Liver (tissue), 3 donors: ENCODE measurements at regions not wholly inside any gene's neighbourhood (a gene's known extent, or its start where the extent isn't known, plus 50 kb on each side); places are given as distances from the start of the nearest gene placed in this dataset.

Source experiments
- ATF3 ChIP-seq: IDR thresholded peaks from 2 replicates; pipeline ENCODE4 v1.6.1; 2016; ENCODE audit warnings: antibody characterized with exemption
- FOXA1 ChIP-seq: IDR thresholded peaks from 2 replicates; pipeline ENCODE4 v1.6.1; 2016; ENCODE audit warnings: antibody characterized with exemption
- GABPA ChIP-seq, 2 donors: IDR thresholded peaks in 1 of 2; conservative IDR thresholded peaks in 1 of 2; 2 replicates each; pipeline ENCODE4 v1.6.1; 2016; ENCODE audit warnings: antibody characterized with exemption in 2 of 2, mild to moderate bottlenecking in 1 of 2, moderate library complexity in 1 of 2
- HNF4A ChIP-seq, 2 donors: conservative IDR thresholded peaks; 2 replicates each; pipeline ENCODE4 v1.6.1; 2016; ENCODE audit warnings: antibody characterized with exemption in 2 of 2, mild to moderate bottlenecking in 2 of 2
- JUND ChIP-seq, 2 donors: IDR thresholded peaks; 2 replicates each; pipeline ENCODE4 v1.6.1; 2016; ENCODE audit warnings: antibody characterized with exemption in 2 of 2
- MAX ChIP-seq: IDR thresholded peaks from 2 replicates; pipeline ENCODE4 v1.6.1; 2016; ENCODE audit warnings: antibody characterized with exemption
- RAD21 ChIP-seq, 2 donors: IDR thresholded peaks; 2 replicates each; pipeline ENCODE4 v1.6.1; 2016; ENCODE audit warnings: antibody characterized with exemption in 2 of 2, mild to moderate bottlenecking in 2 of 2
- RXRA ChIP-seq, 2 donors: IDR thresholded peaks; 2 replicates each; pipeline ENCODE4 v1.6.1; 2017 to 2018; ENCODE audit warnings: antibody characterized with exemption in 2 of 2, mild to moderate bottlenecking in 1 of 2
- SP1 ChIP-seq: IDR thresholded peaks from 2 replicates; pipeline ENCODE4 v1.6.1; 2018; ENCODE audit warnings: antibody characterized with exemption, mild to moderate bottlenecking
- TAF1 ChIP-seq: conservative IDR thresholded peaks from 2 replicates; pipeline ENCODE4 v1.6.1; 2016; ENCODE audit warnings: antibody characterized with exemption, mild to moderate bottlenecking
- YY1 ChIP-seq: IDR thresholded peaks from 2 replicates; pipeline ENCODE4 v1.6.1; 2016; ENCODE audit warnings: antibody characterized with exemption, mild to moderate bottlenecking
- ZBTB33 ChIP-seq: IDR thresholded peaks from 2 replicates; pipeline ENCODE4 v1.6.1; 2016; ENCODE audit warnings: antibody characterized with exemption
- TF ChIP-seq, protein P1 (sequence below): fragments of 150-350 bp; IDR thresholded peaks from 2 replicates; pipeline ENCODE4 v1.5.1; 2017; ENCODE audit warnings: improper control_type of control experiment, low read depth, low read length; ENCODE audit not compliant: missing input control
- TF ChIP-seq, protein P2 (sequence below): IDR thresholded peaks from 2 replicates; pipeline ENCODE4 v1.6.1; 2016; ENCODE audit warnings: antibody characterized with exemption, mild to moderate bottlenecking
- donor health status: healthy.
- donor health status: healthy.

DNA sequence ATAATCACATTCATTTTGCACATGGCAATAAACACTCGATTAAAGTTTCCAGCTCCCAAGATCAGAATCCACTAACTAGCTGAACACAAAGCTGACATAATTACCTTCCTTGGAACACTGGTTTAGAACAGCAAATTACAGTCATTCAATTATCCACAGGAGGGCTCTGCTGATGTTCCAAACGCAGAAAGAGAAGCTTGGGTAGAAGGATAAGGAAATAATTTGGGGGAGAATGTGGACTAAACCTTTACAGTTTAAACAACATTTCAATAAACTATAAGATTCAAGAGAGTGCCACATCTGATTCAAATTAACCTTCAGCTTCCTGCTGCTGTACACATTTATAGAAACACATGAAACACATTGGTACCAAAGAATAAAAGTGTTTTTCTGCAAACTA lies 67.8 kb upstream of the ARL4C start:
- TF ChIP-seq, protein P1, sequence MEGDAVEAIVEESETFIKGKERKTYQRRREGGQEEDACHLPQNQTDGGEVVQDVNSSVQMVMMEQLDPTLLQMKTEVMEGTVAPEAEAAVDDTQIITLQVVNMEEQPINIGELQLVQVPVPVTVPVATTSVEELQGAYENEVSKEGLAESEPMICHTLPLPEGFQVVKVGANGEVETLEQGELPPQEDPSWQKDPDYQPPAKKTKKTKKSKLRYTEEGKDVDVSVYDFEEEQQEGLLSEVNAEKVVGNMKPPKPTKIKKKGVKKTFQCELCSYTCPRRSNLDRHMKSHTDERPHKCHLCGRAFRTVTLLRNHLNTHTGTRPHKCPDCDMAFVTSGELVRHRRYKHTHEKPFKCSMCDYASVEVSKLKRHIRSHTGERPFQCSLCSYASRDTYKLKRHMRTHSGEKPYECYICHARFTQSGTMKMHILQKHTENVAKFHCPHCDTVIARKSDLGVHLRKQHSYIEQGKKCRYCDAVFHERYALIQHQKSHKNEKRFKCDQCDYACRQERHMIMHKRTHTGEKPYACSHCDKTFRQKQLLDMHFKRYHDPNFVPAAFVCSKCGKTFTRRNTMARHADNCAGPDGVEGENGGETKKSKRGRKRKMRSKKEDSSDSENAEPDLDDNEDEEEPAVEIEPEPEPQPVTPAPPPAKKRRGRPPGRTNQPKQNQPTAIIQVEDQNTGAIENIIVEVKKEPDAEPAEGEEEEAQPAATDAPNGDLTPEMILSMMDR: peak; percentile 4
- TF ChIP-seq, protein P2, sequence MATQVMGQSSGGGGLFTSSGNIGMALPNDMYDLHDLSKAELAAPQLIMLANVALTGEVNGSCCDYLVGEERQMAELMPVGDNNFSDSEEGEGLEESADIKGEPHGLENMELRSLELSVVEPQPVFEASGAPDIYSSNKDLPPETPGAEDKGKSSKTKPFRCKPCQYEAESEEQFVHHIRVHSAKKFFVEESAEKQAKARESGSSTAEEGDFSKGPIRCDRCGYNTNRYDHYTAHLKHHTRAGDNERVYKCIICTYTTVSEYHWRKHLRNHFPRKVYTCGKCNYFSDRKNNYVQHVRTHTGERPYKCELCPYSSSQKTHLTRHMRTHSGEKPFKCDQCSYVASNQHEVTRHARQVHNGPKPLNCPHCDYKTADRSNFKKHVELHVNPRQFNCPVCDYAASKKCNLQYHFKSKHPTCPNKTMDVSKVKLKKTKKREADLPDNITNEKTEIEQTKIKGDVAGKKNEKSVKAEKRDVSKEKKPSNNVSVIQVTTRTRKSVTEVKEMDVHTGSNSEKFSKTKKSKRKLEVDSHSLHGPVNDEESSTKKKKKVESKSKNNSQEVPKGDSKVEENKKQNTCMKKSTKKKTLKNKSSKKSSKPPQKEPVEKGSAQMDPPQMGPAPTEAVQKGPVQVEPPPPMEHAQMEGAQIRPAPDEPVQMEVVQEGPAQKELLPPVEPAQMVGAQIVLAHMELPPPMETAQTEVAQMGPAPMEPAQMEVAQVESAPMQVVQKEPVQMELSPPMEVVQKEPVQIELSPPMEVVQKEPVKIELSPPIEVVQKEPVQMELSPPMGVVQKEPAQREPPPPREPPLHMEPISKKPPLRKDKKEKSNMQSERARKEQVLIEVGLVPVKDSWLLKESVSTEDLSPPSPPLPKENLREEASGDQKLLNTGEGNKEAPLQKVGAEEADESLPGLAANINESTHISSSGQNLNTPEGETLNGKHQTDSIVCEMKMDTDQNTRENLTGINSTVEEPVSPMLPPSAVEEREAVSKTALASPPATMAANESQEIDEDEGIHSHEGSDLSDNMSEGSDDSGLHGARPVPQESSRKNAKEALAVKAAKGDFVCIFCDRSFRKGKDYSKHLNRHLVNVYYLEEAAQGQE: no peak
- TF ChIP-seq RAD21 (IDR thresholded peaks at IDR 0.05) (peak; percentile 62), SP1 (no peak), RXRA (IDR thresholded peaks at IDR 0.05) (no peak), YY1 (no peak), MAX (no peak), ZBTB33 (no peak), GABPA (IDR thresholded peaks at IDR 0.05 in 1 of 2, conservative IDR thresholded peaks at IDR 0.05 in 1 of 2) (no peak), TAF1 (no peak), JUND (IDR thresholded peaks at IDR 0.05) (no peak), HNF4A (conservative IDR thresholded peaks at IDR 0.05) (no peak), ATF3 (no peak), FOXA1 (no peak)
